ENCODE measurements at regions not wholly inside any gene's neighbourhood (a gene's known extent, or its start where the extent isn't known, plus 50 kb on each side); places are given as distances from the start of the nearest gene placed in this dataset.

GRCh38 chr13:50511877-50512341 lies 331.6 kb downstream of the DLEU7 start (continued):
- TF ChIP-seq NFE2L2 (IDR thresholded peaks at IDR 0.05; ENCODE audit: low read depth, low read length) = no peak

GRCh38 chr13:50512474-50513299 lies 330.8 kb downstream of the DLEU7 start:
- BruUV-seq (replicated peaks) = no TSS peak
- POLR2A ChIA-PET (ENCODE audit: unreplicated experiment) = interaction anchor here (0.5 to 1.0 kb wide), 2 partner anchors 389 to 430 kb away, joined by 3 to 4 read pairs; no protein-coding TSS in a partner anchor

More at GRCh38 chr13:50512474-50513299, 330.8 kb downstream of the DLEU7 start:
- H2AFZ ChIP-seq (replicated peaks; ENCODE audit: low read length, poor library complexity) = peak overlapping the region; percentile 88
- peak overlapping the region; percentile 71; the same call in 2 of the 3 replicates for H2BK15ac ChIP-seq (ENCODE audit: low read depth, low read length)
- H3K4me1 ChIP-seq (ENCODE audit: control insufficient read depth, insufficient read depth, low read length) = peaks cover 4% of the 10 kb centered on the region
- peak overlapping the region; percentile 77; the same call in 1 of the 2 replicates for H3K56ac ChIP-seq (ENCODE audit: extremely low read depth, insufficient read depth, low read length)
- peak overlapping the region; percentile 86 for H4K91ac ChIP-seq (ENCODE audit: insufficient read depth, low read depth, low read length)
- dilution Hi-C loops (cut with HindIII; ENCODE audit: low sequenced_read_pairs, unreplicated experiment) = no loop called here
- peak overlapping the region; percentile 97 for H3K18ac ChIP-seq (ENCODE audit: low read depth, low read length)
- no peaks in the 10 kb centered on the region for H3K9me3 ChIP-seq (ENCODE audit: control insufficient read depth, insufficient read depth, low read length)
- peak overlapping the region; percentile 28 for H3K4me3 ChIP-seq (ENCODE audit: insufficient read depth, low read depth, low read length)
- H4K5ac ChIP-seq (ENCODE audit: low read depth, low read length) = peak overlapping the region; percentile 87
- in situ Hi-C loops (cut with MboI; ENCODE audit: low sequenced_read_pairs) = no loop called here
- no peaks in the 10 kb centered on the region for H4K20me1 ChIP-seq (ENCODE audit: insufficient read depth, low read length)
- peak overlapping the region; percentile 37 to 96 for H4K8ac ChIP-seq (ENCODE audit: low read depth in 2 of 2, low read length in 2 of 2)
- WGBS, 2 experiments (ENCODE audit: extremely low coverage in 2 of 2, insufficient read length in 1 of 2) = 0% methylated on average over 1 of the region's 12 CpGs; no CpG with 5 or more reads in 1 of the 2 experiments
- no peaks in the 10 kb centered on the region for H3K36me3 ChIP-seq (ENCODE audit: control insufficient read depth, insufficient read depth, low read length)
- peak overlapping the region; percentile 89 for H3K4ac ChIP-seq (ENCODE audit: low read depth, low read length)
- peak overlapping the region; percentile 82 for H3K23ac ChIP-seq (ENCODE audit: low read depth, low read length)
- H2AK5ac ChIP-seq (ENCODE audit: low read depth, low read length) = peak overlapping the region; percentile 45; the same call in 1 of the 2 replicates
- no peaks in the 10 kb centered on the region for H3K79me1 ChIP-seq (ENCODE audit: low read depth in 1 of 2, low read length in 2 of 2)
- TF ChIP-seq MAZ (IDR thresholded peaks at IDR 0.05; ENCODE audit: borderline replicate concordance, low read depth, low read length) (0 out of 2 replicates have a peak, but pooled peaks have one; percentile 9), BHLHE40 (IDR thresholded peaks at IDR 0.05; ENCODE audit: low read depth, low read length) (no peak), RAD21 (IDR thresholded peaks at IDR 0.05; ENCODE audit: low read length) (no peak)
- TF ChIP-seq, protein P1, sequence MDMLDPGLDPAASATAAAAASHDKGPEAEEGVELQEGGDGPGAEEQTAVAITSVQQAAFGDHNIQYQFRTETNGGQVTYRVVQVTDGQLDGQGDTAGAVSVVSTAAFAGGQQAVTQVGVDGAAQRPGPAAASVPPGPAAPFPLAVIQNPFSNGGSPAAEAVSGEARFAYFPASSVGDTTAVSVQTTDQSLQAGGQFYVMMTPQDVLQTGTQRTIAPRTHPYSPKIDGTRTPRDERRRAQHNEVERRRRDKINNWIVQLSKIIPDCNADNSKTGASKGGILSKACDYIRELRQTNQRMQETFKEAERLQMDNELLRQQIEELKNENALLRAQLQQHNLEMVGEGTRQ (IDR thresholded peaks at IDR 0.05; ENCODE audit: low read depth, low read length) = no peak
- intact Hi-C loops (cut with micrococcal nuclease) = loop anchor here (10.0 kb wide), 1 partner anchor 838 kb away; no protein-coding TSS in a partner anchor
- ATAC-seq (ENCODE audit: low read depth) (peak; percentile 89), DNase-seq (peak; percentile 61)
- CTCF ChIA-PET = interaction anchor here (0.5 to 1.0 kb wide), 3 partner anchors 50 to 135 kb away, joined by 3 to 7 read pairs (median 5); no protein-coding TSS in a partner anchor
- H2BK20ac ChIP-seq (ENCODE audit: low read depth, low read length) = peak overlapping the region; percentile 88
- peak overlapping the region; percentile 76 for H3K27ac ChIP-seq (ENCODE audit: insufficient read depth, low read length)
- peak overlapping the region; percentile 69 for H2BK5ac ChIP-seq (ENCODE audit: low read depth, low read length, poor library complexity, severe bottlenecking)
- peak overlapping the region; percentile 92 for H3K4me2 ChIP-seq (ENCODE audit: low read depth, low read length)
- no peak overlapping the region for H2AK9ac ChIP-seq (replicated peaks; ENCODE audit: low read depth, low read length, poor library complexity)
- H3K27me3 ChIP-seq (ENCODE audit: control insufficient read depth, insufficient read depth, low read length) = no peaks in the 10 kb centered on the region
- no peaks in the 10 kb centered on the region for H3K9me1 ChIP-seq (ENCODE audit: insufficient read depth, low read length)
- peak overlapping the region; percentile 91 for H2BK120ac ChIP-seq (ENCODE audit: low read depth, low read length)
- peak overlapping the region; percentile 93 for H3K14ac ChIP-seq (replicated peaks; ENCODE audit: low read depth, low read length)
- peak overlapping the region; percentile 71 for H3K9ac ChIP-seq (ENCODE audit: low read depth, low read length)
